GM12878 (cell line): ENCODE measurements at regions not wholly inside any gene's neighbourhood (a gene's known extent, or its start where the extent isn't known, plus 50 kb on each side); places are given as distances from the start of the nearest gene placed in this dataset.

ENCODE experiments used
- CBFB ChIP-seq: IDR thresholded peaks from 2 replicates; pipeline ENCODE4 v1.6.1; 2016; ENCODE audit warnings: antibody characterized with exemption, low read depth
- CBX5 ChIP-seq: sonication (generic); IDR thresholded peaks from 2 replicates; pipeline ENCODE4 v1.6.1; 2016; ENCODE audit warnings: low read depth, moderate library complexity, mild to moderate bottlenecking, inconsistent platforms
- CREM ChIP-seq: IDR thresholded peaks from 2 replicates; pipeline ENCODE4 v1.6.1; 2014; ENCODE audit warnings: antibody characterized with exemption, low read depth
- GATAD2B ChIP-seq: fragments of 450-650 bp; conservative IDR thresholded peaks from 2 replicates; pipeline ENCODE4 v1.6.1; 2017; ENCODE audit warnings: low read depth, mild to moderate bottlenecking, moderate library complexity
- KLF5 ChIP-seq: fragments of 450-650 bp; IDR thresholded peaks from 2 replicates; pipeline ENCODE4 v1.6.1; 2014; ENCODE audit warnings: mild to moderate bottlenecking; ENCODE audit not compliant: partially characterized antibody
- MEF2A ChIP-seq: IDR thresholded peaks from 2 replicates; pipeline ENCODE4 v1.6.1; 2011; ENCODE audit warnings: low read depth, mild to moderate bottlenecking, low read length, moderate library complexity; ENCODE audit not compliant: insufficient read depth
- MTA2 ChIP-seq: fragments of 450-650 bp; IDR thresholded peaks from 2 replicates; pipeline ENCODE4 v1.6.1; 2016; ENCODE audit warnings: low read depth, mild to moderate bottlenecking, moderate library complexity
- MYB ChIP-seq: fragments of 150-350 bp; IDR thresholded peaks from 2 replicates; pipeline ENCODE4 v1.6.1; 2014; ENCODE audit warnings: mild to moderate bottlenecking, low read depth, low read length, borderline replicate concordance
- NFIC ChIP-seq: IDR thresholded peaks from 2 replicates; pipeline ENCODE4 v1.6.1; 2012; ENCODE audit warnings: low read depth, mild to moderate bottlenecking, inconsistent platforms, low read length, moderate library complexity
- NR2C1 ChIP-seq: fragments of 450-650 bp; IDR thresholded peaks from 2 replicates; pipeline ENCODE4 v1.6.1; 2017; ENCODE audit warnings: antibody characterized with exemption, mild to moderate bottlenecking, moderate library complexity
- NR2F1 ChIP-seq: fragments of 450-650 bp; conservative IDR thresholded peaks from 2 replicates; pipeline ENCODE4 v1.6.1; 2017; ENCODE audit warnings: mild to moderate bottlenecking
- PAX5 ChIP-seq: IDR thresholded peaks from 2 replicates; pipeline ENCODE4 v1.6.1; 2011; ENCODE audit warnings: low read depth, low read length, borderline replicate concordance
- PAX8 ChIP-seq: fragments of 450-650 bp; IDR thresholded peaks from 2 replicates; pipeline ENCODE4 v1.6.1; 2017; ENCODE audit warnings: mild to moderate bottlenecking, moderate library complexity
- PML ChIP-seq: IDR thresholded peaks from 2 replicates; pipeline ENCODE4 v1.6.1; 2012; ENCODE audit warnings: low read length, inconsistent platforms
- POLR2A ChIP-seq: IDR thresholded peaks from 2 replicates; pipeline ENCODE4 v1.6.1; 2011; ENCODE audit warnings: low read depth, mild to moderate bottlenecking, low read length
- POU2F2 ChIP-seq: IDR thresholded peaks from 3 replicates; pipeline ENCODE4 v1.6.1; 2011; ENCODE audit warnings: low read depth, mild to moderate bottlenecking, low read length, borderline replicate concordance
- RAD51 ChIP-seq: fragments of 450-650 bp; IDR thresholded peaks from 2 replicates; pipeline ENCODE4 v1.6.1; 2016; ENCODE audit warnings: moderate library complexity, mild to moderate bottlenecking, inconsistent platforms
- SMARCA5 ChIP-seq: fragments of 450-650 bp; IDR thresholded peaks from 2 replicates; pipeline ENCODE4 v1.6.1; 2017; ENCODE audit warnings: mild to moderate bottlenecking
- SMC3 ChIP-seq: IDR thresholded peaks from 2 replicates; pipeline ENCODE4 v1.6.1; 2011; ENCODE audit warnings: low read length, improper control_type of control experiment, borderline replicate concordance
- SRF ChIP-seq, 2 experiments: IDR thresholded peaks; 2 replicates each; pipeline ENCODE4 v1.6.1; 2011; ENCODE audit warnings: low read depth in 2 of 2, low read length in 2 of 2, mild to moderate bottlenecking in 1 of 2, moderate library complexity in 1 of 2
- TAF1 ChIP-seq: IDR thresholded peaks from 2 replicates; pipeline ENCODE4 v1.6.1; 2011; ENCODE audit warnings: mild to moderate bottlenecking, low read depth, low read length, borderline replicate concordance
- TARDBP ChIP-seq: IDR thresholded peaks from 2 replicates; pipeline ENCODE4 v1.6.1; 2016; ENCODE audit warnings: borderline replicate concordance
- TF ChIP-seq, protein P1 (sequence below): fragments of 450-650 bp; IDR thresholded peaks from 2 replicates; pipeline ENCODE4 v1.6.1; 2017; ENCODE audit warnings: mild to moderate bottlenecking, moderate library complexity
- TF ChIP-seq, protein P2 (sequence below): fragments of 450-650 bp; IDR thresholded peaks from 2 replicates; pipeline ENCODE4 v1.6.1; 2017; ENCODE audit warnings: mild to moderate bottlenecking
- TF ChIP-seq, protein P3 (sequence below), 3 experiments: IDR thresholded peaks in 2 of 3; conservative IDR thresholded peaks in 1 of 3; 2 replicates each; pipeline ENCODE4 v1.5.1; 2011; ENCODE audit warnings: low read depth in 3 of 3, low read length in 3 of 3, mild to moderate bottlenecking in 3 of 3, control low read depth in 2 of 3, moderate library complexity in 2 of 3, inconsistent platforms in 1 of 3, mixed read lengths in 1 of 3; ENCODE audit not compliant: control insufficient read depth in 2 of 3, insufficient read depth in 1 of 3; ENCODE audit errors: extremely low read depth in 1 of 3

DNA sequence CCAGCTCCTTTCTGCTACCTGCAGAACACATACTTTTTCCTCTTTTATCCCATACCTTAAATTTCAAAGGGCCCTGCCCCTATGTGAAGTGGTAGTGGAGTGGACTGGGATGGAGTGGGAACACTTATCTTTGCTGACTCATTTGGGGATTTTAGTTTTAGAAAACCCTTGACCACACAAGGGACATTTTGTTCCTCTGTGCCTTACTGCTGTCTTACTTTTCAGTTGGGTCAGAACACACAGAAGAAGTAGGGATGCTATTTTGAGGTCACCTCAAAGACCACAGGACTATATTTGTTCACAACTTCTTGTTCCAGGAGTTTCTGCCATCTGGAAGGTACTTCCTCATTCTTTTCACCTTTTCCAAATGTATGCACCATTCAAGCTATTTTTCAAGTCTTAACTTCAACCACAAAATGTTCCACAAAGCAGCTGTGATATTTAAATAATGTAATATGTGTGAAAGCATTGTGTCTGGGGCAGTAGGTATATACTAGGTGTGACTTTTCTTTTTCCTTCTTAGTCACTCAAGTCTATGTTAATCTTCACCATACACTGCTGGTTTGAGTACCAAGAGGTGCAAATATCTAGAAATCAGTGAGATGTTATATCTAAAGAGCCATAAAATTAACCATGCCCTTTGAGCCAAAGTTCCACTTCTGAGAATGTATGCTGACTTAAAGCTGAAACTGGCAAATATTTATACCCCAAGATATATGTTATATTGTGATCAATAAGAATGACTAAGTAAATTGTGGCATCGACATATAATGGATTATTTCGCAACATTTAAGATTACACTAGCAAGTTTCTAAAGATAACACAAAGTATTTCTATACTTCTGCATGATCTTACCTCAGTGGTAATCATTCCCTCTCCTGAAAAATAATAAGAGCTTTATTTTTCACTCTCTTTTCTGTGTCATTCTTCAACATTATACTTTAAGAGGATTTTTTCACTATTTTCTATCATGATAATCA, 308.5 kb downstream of the MRPL39 start (continued):
- TF ChIP-seq MYB (peak; percentile 83), SMARCA5 (0 out of 2 replicates have a peak, but pooled peaks have one; percentile 26), PAX5 (peak; percentile 81), NFIC (peak; percentile 100), KLF5 (no peak), RAD51 (peak; percentile 48; the same call in 1 of the 2 replicates), MTA2 (peak; percentile 98), POLR2A (no peak), CREM (peak; percentile 89), TARDBP (no peak), MEF2A (peak; percentile 99), CBFB (peak; percentile 98), TAF1 (no peak), SRF (IDR thresholded peaks at IDR 0.05; ENCODE audit: low read depth in 2 of 2, low read length in 2 of 2) (no peak), NR2C1 (no peak), NR2F1 (peak; percentile 93), SMC3 (no peak), GATAD2B (peak; percentile 97), PAX8 (no peak), CBX5 (peak; percentile 83), POU2F2 (peak; percentile 69; the same call in 2 of the 3 replicates), PML (peak; percentile 78; the same call in 1 of the 2 replicates)
- TF ChIP-seq, protein P1, sequence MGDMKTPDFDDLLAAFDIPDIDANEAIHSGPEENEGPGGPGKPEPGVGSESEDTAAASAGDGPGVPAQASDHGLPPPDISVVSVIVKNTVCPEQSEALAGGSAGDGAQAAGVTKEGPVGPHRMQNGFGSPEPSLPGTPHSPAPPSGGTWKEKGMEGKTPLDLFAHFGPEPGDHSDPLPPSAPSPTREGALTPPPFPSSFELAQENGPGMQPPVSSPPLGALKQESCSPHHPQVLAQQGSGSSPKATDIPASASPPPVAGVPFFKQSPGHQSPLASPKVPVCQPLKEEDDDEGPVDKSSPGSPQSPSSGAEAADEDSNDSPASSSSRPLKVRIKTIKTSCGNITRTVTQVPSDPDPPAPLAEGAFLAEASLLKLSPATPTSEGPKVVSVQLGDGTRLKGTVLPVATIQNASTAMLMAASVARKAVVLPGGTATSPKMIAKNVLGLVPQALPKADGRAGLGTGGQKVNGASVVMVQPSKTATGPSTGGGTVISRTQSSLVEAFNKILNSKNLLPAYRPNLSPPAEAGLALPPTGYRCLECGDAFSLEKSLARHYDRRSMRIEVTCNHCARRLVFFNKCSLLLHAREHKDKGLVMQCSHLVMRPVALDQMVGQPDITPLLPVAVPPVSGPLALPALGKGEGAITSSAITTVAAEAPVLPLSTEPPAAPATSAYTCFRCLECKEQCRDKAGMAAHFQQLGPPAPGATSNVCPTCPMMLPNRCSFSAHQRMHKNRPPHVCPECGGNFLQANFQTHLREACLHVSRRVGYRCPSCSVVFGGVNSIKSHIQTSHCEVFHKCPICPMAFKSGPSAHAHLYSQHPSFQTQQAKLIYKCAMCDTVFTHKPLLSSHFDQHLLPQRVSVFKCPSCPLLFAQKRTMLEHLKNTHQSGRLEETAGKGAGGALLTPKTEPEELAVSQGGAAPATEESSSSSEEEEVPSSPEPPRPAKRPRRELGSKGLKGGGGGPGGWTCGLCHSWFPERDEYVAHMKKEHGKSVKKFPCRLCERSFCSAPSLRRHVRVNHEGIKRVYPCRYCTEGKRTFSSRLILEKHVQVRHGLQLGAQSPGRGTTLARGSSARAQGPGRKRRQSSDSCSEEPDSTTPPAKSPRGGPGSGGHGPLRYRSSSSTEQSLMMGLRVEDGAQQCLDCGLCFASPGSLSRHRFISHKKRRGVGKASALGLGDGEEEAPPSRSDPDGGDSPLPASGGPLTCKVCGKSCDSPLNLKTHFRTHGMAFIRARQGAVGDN = no peak
- TF ChIP-seq, protein P2, sequence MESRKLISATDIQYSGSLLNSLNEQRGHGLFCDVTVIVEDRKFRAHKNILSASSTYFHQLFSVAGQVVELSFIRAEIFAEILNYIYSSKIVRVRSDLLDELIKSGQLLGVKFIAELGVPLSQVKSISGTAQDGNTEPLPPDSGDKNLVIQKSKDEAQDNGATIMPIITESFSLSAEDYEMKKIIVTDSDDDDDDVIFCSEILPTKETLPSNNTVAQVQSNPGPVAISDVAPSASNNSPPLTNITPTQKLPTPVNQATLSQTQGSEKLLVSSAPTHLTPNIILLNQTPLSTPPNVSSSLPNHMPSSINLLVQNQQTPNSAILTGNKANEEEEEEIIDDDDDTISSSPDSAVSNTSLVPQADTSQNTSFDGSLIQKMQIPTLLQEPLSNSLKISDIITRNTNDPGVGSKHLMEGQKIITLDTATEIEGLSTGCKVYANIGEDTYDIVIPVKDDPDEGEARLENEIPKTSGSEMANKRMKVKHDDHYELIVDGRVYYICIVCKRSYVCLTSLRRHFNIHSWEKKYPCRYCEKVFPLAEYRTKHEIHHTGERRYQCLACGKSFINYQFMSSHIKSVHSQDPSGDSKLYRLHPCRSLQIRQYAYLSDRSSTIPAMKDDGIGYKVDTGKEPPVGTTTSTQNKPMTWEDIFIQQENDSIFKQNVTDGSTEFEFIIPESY = no peak
- TF ChIP-seq, protein P3, sequence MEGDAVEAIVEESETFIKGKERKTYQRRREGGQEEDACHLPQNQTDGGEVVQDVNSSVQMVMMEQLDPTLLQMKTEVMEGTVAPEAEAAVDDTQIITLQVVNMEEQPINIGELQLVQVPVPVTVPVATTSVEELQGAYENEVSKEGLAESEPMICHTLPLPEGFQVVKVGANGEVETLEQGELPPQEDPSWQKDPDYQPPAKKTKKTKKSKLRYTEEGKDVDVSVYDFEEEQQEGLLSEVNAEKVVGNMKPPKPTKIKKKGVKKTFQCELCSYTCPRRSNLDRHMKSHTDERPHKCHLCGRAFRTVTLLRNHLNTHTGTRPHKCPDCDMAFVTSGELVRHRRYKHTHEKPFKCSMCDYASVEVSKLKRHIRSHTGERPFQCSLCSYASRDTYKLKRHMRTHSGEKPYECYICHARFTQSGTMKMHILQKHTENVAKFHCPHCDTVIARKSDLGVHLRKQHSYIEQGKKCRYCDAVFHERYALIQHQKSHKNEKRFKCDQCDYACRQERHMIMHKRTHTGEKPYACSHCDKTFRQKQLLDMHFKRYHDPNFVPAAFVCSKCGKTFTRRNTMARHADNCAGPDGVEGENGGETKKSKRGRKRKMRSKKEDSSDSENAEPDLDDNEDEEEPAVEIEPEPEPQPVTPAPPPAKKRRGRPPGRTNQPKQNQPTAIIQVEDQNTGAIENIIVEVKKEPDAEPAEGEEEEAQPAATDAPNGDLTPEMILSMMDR (IDR thresholded peaks at IDR 0.05 in 2 of 3, conservative IDR thresholded peaks at IDR 0.05 in 1 of 3; ENCODE audit: control insufficient read depth in 2 of 3, extremely low read depth in 1 of 3, insufficient read depth in 1 of 3, low read depth in 3 of 3, low read length in 3 of 3) = no peak
